Endometrial microvascular endothelial cells (primary cell): ENCODE measurements at regions not wholly inside any gene's neighbourhood (a gene's known extent, or its start where the extent isn't known, plus 50 kb on each side); places are given as distances from the start of the nearest gene placed in this dataset.
"Not testable (repeated sequence)": the region's sequence is repeated elsewhere in the genome, so short reads cannot be mapped to it uniquely, and the experiment has no call there.

ENCODE experiments used
- in situ Hi-C: cut with HindIII; loops from 2 replicates; pipeline ENCODE4 v1.10.0; 2017; ENCODE audit warnings: low sequenced_read_pairs, low pct_unique_long_range_greater_than_20kb; ENCODE audit errors: inconsistent ontology term

DNA sequence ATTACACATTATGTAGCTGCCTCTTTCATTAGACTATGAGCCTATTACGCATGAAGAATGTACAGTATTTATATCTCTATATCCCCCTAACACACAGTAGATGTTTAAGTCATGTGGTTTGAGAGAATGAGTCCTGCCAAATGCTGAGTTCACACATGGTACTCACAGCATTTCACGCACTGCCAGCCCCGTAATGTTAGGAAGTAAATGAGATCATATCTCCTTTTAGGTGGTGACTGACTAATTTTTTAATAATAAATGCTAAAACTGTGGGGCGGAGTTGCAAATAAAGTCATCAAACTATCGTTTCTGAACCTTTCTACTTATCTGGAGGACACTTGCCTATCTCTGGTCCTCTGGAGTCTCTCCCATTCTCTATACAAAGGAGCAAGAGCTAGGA, 343.8 kb downstream of the ADAMTS20 start:
- in situ Hi-C loops, result no loop called here

DNA sequence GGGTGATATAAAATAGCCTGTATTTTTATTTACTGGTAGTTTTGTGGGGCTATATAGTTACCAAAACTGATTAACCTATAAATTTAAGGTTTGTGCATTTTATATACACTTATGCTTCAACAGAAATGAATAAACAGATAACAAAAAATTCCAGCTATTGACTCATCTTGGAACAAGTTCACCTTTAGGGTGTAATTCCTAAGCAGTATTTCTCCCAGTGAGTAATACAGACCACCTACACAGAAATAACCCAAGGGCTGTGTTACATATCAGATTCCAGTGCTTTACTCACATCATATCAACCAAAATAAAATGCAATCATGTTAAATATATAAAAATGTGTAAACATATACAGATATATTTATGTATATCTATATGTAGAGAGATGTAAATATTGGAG, 345.6 kb downstream of the ADAMTS20 start:
- in situ Hi-C loops, result no loop called here

DNA sequence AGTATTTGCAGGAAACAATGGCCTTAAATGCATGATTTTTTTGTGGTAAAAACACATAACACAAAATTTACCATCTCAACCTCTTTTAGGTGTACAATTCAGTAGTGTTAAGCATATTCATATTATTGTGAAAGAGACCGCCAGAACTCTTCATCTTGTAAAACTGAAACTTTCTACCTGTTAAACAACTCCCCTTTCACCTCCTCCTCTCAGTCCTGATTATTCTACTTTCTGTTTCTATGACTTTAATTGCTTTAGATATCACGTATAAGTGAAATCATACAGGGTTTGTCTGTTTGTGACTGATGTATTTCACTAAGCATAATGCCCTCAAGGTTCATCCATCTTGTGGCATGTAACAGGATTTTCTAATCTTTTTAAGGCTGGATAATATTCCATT, 353.4 kb downstream of the ADAMTS20 start:
- in situ Hi-C loops, result no loop called here

DNA sequence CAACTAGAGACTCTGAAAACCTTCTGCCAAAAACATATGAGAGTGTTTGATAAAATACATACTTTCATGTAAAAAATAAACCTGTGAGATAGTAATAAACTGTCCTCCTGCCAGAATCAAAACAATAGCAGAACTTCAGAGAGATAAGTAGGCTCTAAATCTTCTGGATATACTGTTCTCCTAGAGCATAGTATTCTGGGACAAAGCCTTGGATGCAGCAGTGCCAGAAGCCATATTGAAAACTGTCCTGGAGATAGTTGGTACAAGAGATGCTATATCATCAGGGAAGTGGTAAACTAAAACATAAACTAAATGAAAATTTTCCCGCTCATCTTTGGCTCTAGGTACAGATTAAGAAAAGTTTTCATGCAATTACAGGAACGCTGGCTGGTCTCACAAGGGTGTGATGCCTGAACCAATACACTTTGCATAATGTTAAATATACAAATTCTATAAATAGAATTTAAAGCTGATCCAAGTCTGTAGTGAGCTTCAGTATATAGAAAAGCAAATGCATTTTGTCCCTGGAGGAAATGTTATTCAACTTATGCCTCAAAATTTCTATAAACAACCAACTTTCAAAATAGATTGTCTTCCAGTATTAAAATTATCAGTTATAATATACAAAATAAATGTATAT, 355.6 kb downstream of the ADAMTS20 start:
- in situ Hi-C loops, result no loop called here

DNA sequence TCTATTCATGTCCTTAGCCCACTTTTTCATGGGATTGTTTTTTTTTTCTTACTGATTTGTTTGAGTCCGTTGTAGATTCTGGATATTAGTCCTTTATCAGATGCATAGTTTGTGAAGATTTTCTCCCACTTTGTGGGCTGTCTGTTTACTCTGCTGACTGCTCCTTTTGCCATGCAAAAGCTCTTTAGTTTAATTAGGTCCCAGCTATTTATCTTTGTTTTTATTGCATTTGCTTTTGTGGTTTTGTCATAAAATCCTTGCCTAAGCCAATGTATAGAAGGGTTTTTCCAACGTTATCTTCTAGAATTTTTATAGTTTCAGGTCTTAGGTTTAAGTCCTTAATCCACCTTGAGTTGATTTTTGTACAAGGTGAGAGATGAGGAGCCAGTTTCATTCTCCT, 358.9 kb downstream of the ADAMTS20 start:
- in situ Hi-C loops, result not testable (repeated sequence)

DNA sequence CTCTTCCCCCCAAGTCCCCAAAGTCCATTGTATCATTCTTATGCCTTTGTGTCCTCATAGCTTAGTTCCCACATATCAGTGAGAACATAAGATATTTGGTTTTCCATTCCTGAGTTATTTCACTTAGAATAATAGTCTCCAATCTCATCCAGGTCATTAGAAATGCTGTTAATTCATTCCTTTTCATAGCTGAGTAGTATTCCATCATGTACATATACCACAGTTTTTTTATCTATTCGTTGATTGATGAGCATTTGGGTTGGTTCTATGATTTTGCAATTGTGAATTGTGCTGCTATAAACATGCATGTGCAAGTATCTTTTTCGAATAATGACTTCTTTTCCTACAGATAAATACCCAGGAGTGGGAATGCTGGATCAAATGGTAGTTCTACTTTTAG, 359.6 kb downstream of the ADAMTS20 start:
- in situ Hi-C loops, result not testable (repeated sequence)

DNA sequence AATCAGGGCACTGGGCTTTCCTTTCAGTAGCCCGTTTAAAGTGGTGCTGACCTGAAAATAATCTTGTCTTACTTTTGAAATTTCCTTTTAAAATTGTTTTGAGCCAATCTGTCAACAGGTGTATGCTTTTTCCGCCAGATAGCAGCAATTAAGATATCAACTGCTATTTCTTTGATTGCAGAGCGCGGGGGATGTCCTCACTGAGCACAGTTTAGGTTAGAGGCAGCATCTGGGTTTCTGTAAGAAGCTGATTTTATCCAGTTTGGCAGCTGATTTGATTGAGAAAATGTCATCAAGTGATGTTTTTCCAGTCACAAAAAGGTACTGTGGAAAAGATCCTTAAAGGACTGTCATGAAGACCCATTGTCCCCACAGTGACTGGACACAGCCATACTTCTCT, 371.8 kb downstream of the ADAMTS20 start:
- in situ Hi-C loops, result no loop called here

DNA sequence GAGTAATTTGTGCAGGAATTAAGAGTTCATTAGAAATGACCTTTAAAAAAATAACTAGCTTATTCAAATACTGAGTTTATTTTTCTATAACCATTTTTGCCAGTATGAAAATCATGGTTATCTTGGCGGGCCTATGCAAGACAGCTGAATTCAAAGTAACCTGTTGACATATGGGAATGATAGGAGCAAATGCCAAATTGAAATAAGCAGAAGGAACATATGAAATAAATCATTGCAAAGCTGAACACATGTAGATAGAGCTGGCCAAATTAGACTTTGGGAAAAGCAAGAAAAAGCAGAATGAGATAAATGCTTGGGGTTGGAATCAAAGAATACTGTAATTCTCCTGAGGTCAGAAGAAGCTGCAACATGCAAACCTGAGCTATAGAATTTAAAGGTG, 372.5 kb downstream of the ADAMTS20 start:
- in situ Hi-C loops, result no loop called here

DNA sequence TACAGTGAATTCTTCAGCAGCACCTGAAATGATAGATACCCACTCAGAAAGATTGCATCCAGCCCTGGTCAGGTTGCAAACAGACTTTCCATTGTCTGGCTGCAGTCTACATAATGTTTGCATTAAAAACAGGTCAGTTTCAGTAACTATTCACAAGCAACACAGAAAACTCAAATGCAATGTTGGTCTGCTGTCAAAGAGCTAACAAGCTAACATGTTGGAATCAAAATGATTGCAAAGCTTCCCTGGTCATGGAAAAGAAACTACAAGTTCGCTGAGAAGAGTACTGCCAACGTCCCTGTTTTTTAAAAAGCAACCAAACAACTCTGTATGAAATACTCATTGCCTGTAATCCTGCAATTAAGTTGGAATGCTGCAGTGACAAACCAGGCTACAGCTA, 374.7 kb downstream of the ADAMTS20 start:
- in situ Hi-C loops, result no loop called here

DNA sequence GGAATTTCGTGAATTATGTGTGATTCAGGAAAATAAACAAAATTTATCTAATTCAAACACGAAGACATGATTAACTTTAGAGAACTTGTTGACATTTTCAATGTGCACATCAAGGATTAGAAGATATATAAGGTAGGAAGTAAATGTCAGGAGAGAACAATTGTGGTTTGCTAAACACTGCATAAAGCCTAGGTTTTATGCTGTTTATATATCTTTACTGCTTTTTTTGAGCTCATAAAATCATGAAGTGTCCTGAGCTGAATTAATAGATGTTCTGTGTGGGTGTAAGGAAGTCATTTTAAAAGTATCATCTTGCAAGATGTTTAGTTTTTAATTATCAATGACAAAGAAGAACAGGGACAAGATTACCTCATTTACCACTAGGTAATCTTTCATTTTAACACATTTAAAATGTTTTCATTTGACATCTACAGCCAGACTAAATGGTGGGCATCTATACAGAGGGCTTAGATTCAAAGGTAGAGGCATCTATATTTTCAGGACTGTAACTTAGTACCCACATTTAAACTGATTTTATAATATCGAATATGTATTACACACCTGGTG, 382.8 kb downstream of the ADAMTS20 start:
- in situ Hi-C loops, result no loop called here

DNA sequence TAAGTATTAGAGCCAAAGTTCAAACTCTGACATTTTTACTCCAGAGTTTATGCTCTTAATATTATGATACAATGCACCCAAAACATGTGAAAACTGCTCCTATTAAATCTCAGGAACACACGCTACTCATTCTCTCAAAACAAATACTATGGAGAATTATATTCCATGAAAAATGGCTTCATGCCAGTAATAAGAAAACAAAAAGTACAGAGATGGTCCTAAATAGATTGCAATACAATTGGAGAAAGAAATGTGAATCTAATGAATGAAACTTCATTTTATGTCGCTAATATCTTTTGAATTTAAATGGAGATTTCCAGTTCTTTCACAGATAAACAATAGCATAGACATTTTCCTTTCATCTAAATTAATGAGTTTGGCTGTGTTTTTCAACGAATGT, 384.3 kb downstream of the ADAMTS20 start:
- in situ Hi-C loops, result no loop called here

DNA sequence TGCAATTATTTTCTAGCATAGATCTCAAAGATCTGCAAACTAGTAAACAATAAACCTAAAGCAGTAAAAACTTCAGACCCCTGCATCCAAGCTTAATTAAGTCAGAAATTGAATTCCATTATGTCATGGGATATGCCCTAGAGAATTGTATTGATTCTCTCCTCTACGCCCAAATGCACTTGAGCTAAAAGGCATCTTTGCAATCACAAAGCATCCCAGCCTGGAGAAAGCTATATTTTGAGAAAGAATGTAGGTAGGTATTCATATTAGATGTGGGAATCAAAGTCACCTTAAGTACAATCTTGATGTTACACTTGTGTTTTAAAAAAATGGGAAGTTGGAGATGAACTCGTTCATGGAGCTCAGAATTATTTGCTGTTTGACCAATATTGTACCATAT, 386.7 kb downstream of the ADAMTS20 start:
- in situ Hi-C loops, result no loop called here

DNA sequence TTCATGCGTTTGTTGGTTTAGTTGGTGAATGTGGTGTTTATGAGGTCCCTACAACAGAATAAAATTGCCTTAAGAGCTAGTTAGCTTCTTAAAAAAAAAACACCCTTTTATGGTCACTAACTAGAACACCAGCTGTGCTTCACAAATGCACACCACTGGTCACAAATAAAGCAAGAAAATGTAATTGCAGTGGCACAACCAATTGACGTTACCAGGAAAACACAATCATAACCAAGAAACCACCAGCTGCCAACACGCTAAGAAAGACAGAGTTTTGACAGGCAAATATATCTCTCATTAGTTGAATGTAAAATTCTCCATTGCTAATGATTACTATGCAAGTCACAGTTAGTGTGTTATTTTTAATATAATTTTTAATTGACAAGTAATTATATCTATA, 389.9 kb downstream of the ADAMTS20 start:
- in situ Hi-C loops, result no loop called here

DNA sequence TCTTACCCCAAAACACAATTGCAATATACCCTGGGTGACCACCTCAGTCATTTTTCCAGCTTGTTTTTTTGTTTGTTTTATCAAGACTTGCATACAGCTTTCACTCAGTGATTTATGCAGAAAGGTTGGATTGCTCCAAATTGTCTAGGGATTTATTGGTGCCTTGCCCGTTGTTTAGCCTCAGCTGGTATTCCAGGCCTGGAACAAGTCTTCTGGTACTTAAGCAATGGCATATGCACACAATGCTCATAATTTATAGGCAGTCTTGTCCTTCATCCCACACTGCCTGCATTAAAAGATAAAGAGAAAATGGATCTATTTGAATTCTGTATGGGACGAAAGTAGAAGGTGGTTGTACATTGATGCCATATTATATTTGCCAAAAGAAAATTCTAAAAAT, 392.5 kb downstream of the ADAMTS20 start:
- in situ Hi-C loops, result no loop called here

DNA sequence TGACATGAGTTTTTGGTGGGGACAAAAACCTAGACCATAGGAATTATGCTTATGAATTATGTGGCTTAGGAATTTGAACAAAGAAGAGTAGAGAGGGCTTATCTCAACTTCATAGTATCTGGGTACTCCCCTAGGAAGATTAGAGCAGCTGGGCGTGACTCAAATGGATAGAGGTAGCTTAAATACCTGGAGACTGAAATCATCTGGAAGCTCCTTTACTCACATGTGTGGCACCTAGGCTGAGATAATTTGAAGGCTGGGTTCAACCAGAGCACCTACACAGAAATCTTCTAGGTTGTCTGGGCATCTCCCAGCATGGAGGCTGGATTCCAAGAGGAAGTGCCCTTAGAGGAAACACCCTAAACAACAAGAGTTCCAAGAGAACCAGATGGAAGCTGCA, 393.9 kb downstream of the ADAMTS20 start:
- in situ Hi-C loops, result no loop called here

DNA sequence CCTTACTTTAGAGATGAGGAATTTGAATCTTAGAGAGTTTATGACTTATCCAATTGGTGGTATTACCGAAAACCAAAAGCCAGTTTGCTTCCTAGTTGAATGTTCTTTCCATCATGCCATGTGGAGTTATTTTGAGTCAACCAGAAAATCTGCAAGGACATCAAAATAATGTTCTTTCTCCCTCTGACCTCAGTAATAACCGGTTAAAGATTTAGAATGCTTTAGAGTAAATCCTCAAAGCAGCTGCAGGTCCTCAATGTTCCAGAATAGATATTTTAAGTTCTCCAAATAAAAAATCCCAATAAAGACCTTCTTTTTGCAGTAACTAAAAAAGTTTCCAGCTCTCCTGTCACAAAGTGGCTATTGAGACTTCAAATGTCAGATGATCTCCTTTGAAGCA, 396.6 kb downstream of the ADAMTS20 start:
- in situ Hi-C loops, result no loop called here

DNA sequence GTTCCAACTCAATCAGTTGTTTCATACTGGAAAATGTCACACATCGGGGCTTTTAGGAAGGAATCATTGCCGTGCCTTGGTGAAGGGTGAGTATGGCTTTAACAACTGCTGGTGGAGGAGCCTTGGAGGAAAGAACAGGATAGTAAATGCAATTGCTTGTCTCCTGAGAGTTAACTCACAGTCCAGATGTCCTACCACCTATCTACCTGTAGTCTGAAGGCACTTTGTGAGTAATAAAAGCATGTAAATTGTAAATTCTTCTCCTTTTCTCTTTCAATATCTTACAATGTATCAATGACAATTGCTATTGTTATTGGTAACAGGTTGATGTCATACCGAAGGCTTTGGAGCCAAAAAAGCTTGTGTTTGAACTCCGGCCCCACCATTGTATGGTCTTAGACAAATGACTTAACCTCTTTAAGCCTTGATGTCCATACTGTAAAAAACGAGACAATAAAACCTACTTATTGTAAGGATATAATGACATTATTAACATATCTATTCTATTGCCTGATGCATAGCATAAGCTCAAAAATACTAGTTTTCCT, 397.4 kb downstream of the ADAMTS20 start:
- in situ Hi-C loops, result no loop called here

DNA sequence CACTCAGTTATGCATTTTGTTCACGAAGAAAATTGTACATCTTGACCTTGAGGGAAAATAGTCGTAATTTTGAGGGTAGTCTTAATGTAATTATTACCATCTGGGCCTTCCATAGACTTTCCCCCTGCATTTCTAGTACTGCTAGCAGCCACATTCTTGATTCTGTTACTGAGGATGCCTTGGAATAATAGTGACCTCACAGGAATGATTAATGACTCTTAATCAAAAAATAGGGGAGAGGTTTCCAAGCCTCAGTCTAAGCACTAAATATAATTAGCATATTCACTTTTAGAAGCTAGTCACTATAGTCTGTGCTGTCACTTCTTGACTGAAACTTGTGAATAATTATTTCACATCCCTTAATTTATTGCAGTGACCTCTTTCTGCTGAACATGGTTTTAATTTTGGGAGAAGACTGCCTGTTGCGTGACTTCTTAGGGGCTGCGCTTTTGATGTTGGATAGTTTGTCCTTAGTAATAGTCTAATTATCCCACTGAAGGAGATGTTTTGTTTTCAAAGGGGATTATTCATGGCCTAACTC, 400.5 kb downstream of the ADAMTS20 start:
- in situ Hi-C loops, result no loop called here

DNA sequence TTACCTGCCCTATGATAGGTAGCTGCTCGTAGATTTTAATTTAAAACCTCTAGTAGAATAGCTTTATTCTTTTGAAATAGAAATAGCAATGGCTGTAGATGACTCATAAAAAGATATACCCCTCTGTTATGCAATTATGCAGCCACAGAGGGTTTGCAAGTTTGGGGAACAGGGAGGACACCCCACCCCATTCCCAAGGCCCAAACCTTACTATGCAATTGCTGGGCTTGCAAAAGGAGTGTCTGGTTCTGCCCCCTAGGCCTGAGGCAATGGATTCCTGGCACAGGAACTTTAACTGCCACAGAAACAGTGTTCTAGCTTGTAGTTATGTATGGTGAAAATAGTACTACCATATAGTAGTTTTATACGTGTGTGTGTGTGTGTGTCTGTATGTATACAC, 403.3 kb downstream of the ADAMTS20 start:
- in situ Hi-C loops, result no loop called here

DNA sequence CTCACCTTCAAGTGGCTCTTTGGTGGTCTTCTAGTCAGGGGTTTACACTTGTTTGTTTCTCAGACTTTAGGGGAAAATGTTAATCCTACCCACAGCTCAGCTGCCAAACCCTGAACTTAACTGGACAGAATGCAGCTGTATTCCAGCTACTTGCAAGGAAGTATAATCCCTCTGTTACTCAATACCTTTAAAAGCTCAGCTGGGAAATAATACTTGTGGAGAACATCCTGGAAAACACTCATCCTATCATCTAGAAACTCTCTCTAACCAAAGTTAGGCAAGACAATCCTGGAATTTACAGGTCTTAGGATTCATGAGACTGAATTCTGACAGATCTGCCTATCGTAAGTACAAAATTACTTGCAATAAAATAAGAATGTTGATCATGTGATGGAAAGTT, 404.1 kb downstream of the ADAMTS20 start:
- in situ Hi-C loops, result no loop called here

DNA sequence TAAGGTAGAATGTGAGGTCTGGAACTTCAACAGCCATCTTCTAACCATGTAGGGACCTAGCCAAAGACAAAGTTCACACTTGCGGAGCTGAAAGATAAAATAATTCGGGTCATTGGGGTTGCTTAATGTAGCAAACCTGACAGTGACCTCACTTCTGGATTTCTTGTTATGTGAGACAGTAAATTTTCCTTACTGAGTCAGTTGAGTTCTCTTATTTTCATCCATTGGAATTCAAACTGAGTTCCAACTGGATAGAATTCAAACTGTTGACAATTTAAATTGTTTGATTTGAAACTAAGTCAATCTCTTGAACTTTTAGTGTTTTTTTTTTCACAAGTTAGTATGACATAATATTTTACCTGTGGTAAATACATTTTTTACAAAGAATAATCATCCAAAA, 406.5 kb downstream of the ADAMTS20 start:
- in situ Hi-C loops, result no loop called here
